GM21737 (cell line): ENCODE measurements at regions not wholly inside any gene's neighbourhood (a gene's known extent, or its start where the extent isn't known, plus 50 kb on each side); places are given as distances from the start of the nearest gene placed in this dataset.
"Not testable (repeated sequence)": the region's sequence is repeated elsewhere in the genome, so short reads cannot be mapped to it uniquely, and the experiment has no call there.

Source experiments
- ATAC-seq: cut with Tn5 transposase; IDR thresholded peaks from one replicate; pipeline ENCODE4 v1.9.1; 2021; ENCODE audit warnings: mild to moderate bottlenecking, moderate library complexity; ENCODE audit not compliant: unreplicated experiment

DNA sequence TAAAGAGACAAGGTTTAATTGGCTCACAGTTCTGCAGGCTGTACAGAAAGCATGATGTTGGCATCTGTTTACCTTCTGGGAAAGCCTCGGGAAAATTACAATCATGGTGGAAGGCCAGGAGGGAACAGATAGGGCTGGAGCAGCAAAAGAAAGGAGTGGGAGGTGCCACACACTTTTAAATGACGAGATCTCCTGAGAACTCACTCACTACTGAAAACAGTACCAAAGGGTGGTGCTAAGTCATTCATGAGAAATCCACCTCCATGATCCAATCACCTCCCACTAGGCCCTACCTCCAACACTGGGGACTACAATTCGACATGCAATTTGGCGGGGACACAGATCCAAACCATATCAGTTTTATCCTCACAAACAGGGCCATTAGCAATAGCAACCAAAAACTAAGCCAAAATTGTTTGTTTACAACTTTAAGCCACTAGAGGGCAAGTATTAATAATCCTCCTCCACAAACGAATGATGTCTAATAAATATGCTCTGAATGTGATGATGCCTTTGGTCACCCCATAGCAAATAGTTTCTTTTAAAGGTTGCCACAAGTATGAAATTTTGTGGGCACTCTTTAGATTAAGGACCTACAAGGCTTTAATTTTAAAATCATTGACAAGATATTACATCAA, 129.2 kb upstream of the NRBF2 start:
- no peak for ATAC-seq

- no peak for ATAC-seq
These were observed 136.2 kb upstream of the NRBF2 start for GRCh38 chr10:62996925-62997324.

DNA sequence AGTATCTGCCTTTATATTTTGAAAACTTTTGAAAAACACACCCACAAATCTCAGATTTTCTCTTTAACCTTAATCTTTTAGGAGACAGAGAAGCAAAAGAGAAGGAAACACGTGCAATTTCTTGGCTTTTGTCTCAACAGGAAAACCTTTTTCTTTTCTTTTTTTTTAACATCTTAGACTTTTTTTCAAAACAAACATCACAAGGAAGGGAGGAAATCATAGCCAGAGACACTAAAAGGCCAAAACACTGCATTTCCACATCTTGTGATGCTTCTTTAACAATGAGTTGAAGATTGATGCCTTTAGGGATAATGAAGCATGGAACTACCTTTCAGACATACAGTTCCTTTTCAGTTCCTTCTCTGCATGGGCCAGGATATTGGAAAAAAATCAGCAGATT, 136.6 kb upstream of the NRBF2 start:
- no peak for ATAC-seq

DNA sequence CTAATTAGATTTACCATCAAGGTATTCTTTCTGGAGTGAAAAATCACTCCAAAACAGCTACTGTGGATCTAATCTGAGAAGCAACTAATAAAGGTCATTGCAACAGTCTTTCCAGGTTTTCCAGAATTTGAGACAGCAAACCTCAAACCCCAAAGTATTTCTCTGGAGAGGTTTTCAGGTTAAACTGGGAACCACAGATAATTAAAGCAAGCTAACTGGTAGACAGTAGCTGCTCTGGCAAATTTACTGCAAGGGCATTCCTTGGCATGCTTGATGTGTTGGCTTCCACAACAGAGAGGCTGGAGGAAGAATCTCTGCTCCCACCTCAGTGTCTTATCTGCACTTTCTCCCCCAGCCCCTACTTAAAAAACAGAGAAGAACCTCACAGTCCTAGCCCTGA, 140.0 kb upstream of the NRBF2 start:
- no peak for ATAC-seq

GRCh38 chr10:62992145-62992721, 140.9 kb upstream of the NRBF2 start:
- no peak for ATAC-seq

GRCh38 chr10:62990126-62990525, 143.0 kb upstream of the NRBF2 start:
- no peak for ATAC-seq

GRCh38 chr10:62985807-62986600, 147.1 kb upstream of the NRBF2 start:
- ATAC-seq = no peak

GRCh38 chr10:62981096-62981495, 152.0 kb upstream of the NRBF2 start:
- ATAC-seq = no peak

- ATAC-seq = no peak
These were observed 152.4 kb upstream of the NRBF2 start for GRCh38 chr10:62980687-62981086.

- ATAC-seq = no peak
These were observed 153.2 kb upstream of the NRBF2 start for GRCh38 chr10:62979921-62980320.

GRCh38 chr10:62978482-62978881, 154.6 kb upstream of the NRBF2 start:
- ATAC-seq = no peak

- not testable (repeated sequence) for ATAC-seq
These were observed 158.3 kb upstream of the NRBF2 start for GRCh38 chr10:62974795-62975194.

DNA sequence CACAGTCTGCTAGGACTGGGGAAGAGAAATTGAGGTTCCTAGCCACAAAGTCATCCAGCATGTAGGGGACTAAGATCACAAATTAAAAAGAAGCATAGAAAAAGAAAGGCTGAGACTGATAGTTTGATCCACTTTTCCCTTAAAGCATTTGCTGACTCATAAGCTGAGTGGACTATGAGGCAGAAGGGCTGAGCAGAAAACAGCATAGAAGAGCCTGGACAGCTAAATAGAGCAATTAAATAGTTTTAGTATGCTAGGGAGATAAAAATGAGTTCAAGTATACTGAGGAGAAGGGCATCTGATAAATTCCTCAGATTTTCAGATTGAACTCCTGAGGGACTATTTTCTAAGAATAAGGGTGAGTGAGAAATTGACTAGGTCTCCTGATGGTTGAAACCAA, 155.9 kb upstream of the EGR2 start:
- ATAC-seq = no peak

GRCh38 chr10:62964026-62964425, 147.9 kb upstream of the EGR2 start:
- no peak for ATAC-seq

GRCh38 chr10:62961951-62962523, 145.9 kb upstream of the EGR2 start:
- no peak for ATAC-seq

DNA sequence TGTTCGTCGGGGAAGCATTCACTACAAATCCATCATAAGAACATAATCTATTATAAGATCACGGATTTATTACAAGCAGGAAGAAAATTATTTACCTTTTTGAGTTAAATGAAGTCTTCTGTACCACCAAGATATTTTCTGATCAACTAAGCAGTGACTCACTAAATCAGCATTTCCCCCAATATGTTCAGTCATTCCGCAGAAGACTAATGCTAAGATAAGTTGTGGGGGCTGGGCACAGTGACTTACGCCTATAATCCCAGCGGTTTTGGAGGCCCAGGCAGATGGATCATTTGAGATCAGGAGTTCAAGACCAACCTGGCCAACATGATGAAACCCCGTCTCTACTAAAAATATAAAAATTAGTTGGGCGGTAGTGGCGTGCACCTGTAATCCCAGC, 144.2 kb upstream of the EGR2 start:
- ATAC-seq = no peak

DNA sequence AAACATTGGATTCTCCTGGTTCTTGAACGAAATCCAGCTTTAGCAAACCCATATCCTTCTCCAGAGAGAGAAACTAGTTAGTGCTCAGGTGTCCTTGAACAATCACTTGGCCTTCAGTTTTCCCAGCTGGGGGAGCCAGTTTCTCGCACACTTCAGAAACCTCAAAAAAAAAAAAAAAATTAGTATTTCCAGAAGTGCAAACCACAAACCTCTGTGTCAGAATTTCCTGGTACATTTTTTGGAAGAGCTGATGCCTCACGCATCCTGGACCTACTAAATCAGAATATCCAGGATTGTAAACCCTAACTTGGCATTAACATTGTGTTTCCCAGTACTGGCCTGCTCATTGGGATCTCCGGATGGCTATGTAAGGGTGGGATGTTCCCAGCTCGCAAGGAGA, 143.4 kb upstream of the EGR2 start:
- ATAC-seq = no peak

DNA sequence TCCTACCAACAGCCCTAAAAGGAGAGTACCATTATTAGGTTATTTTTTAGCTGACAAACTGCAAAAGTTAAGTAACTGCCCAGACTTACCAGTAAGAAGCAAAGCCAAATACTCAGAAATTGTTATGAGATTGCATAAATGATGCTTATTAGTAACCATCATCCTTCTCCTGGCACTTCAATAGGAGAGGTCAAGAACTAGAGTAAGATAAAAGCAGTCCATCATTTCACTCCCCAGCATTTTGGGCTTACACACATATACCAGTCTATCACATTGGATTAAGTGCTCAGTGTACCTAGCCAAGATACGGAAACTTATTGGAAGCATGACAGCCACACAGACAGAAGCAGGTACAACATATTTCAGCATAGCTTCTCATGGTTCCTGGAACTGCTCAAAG, 142.8 kb upstream of the EGR2 start:
- no peak for ATAC-seq

- no peak for ATAC-seq
These were observed 130.1 kb upstream of the EGR2 start for GRCh38 chr10:62946278-62946677.

- no peak for ATAC-seq
These were observed 123.5 kb upstream of the EGR2 start for GRCh38 chr10:62939698-62940097.

GRCh38 chr10:62938672-62939071, 122.5 kb upstream of the EGR2 start:
- ATAC-seq = no peak

DNA sequence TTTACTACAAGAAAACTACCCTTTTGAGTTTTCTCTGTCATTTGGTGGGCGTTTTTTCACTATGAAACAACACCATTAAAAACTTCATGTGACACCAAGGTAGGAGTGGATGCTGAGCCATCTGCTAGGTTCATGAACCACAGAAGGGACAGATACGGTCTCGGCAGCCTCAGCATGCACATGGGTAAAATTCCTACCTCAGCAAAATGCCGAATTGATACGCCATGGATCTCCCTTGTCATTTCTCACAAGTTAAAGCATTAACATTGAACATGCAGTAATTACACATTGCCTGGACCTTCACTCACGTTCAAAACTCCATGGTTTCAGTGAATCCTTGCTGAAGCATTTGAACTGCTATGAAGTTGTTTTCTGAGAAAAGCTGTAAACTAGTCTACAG, 121.5 kb upstream of the EGR2 start:
- no peak for ATAC-seq
